ENCODE measurements at regions not wholly inside any gene's neighbourhood (a gene's known extent, or its start where the extent isn't known, plus 50 kb on each side); places are given as distances from the start of the nearest gene placed in this dataset.

- TF ChIP-seq GATA3 (IDR thresholded peaks at IDR 0.05; ENCODE audit: low read depth, low read length), result no peak
- TF ChIP-seq GATA2 (IDR thresholded peaks at IDR 0.05; ENCODE audit: low read depth, low read length), result no peak
Observed at GRCh38 chr3:83224101-83224868, 1462.8 kb upstream of the GBE1 start.
